ENCODE measurements at regions not wholly inside any gene's neighbourhood (a gene's known extent, or its start where the extent isn't known, plus 50 kb on each side); places are given as distances from the start of the nearest gene placed in this dataset.

DNA sequence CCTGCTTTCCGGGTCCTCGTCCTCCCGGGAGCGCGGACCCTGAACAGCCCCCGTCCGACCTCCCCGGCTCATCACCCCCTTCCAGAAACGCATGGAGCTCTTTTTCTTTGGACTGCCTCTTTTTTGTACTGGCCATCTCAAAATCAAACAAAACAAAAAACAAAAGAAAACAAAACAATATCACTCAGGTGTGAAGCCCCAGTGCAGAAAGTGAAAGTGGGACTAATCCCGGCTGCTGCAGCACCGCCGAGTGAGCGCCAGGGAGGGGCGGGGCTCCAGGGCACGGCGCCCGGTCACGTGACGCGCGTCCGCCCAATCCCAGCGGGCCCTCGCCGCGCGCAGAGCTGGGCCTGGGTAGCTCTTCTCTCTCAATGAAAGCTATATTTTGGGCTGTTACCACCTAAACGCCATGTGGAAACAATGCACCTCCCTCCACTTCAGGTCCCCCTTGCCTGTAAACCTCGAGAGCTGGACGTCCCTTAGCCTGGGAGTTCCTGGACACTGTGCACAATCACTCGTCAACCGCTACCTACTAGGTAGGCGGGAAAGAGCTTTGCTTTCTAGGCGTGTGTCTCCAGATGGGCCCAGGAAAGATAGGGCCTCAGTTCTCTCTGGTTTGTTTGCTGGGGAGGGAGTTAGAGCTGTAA is 93.7 kb upstream of the PRDM1 start:
- Histone ChIP-seq H3K27ac (ENCODE audit: low read depth, low read length) (no peak overlapping the region), H3K4me3 (ENCODE audit: insufficient read depth, low read length, poor library complexity, severe bottlenecking) (peak overlapping the region; percentile 85), H3K4me2 (ENCODE audit: low read depth, low read length, poor library complexity, severe bottlenecking) (peak overlapping the region; percentile 90), H3K79me2 (ENCODE audit: insufficient read depth, low read length) (no peaks in the 10 kb centered on the region), H3K9me3 (ENCODE audit: insufficient read depth, low read length) (no peaks in the 10 kb centered on the region), H3K9ac (ENCODE audit: low read length) (peak overlapping the region; percentile 56), H3F3A (ENCODE audit: insufficient read depth) (no peaks in the 10 kb centered on the region), H3K27me3 (ENCODE audit: low read length) (no peaks in the 10 kb centered on the region), H3K36me3 (ENCODE audit: low read length) (no peaks in the 10 kb centered on the region; the same call in 1 of the 2 replicates), H3K9me2 (replicated peaks; ENCODE audit: insufficient read depth, low read length) (no peaks in the 10 kb centered on the region), H2AFZ (ENCODE audit: low read depth, low read length, severe bottlenecking) (peak overlapping the region; percentile 100), H4K20me1 (ENCODE audit: low read depth, low read length) (no peaks in the 10 kb centered on the region)
- TF ChIP-seq EZH2phosphoT487 (conservative IDR thresholded peaks at IDR 0.05; ENCODE audit: low read length) (no peak), CTCF (IDR thresholded peaks at IDR 0.05; ENCODE audit: insufficient read depth, low read length, poor library complexity, severe bottlenecking) (no peak)

DNA sequence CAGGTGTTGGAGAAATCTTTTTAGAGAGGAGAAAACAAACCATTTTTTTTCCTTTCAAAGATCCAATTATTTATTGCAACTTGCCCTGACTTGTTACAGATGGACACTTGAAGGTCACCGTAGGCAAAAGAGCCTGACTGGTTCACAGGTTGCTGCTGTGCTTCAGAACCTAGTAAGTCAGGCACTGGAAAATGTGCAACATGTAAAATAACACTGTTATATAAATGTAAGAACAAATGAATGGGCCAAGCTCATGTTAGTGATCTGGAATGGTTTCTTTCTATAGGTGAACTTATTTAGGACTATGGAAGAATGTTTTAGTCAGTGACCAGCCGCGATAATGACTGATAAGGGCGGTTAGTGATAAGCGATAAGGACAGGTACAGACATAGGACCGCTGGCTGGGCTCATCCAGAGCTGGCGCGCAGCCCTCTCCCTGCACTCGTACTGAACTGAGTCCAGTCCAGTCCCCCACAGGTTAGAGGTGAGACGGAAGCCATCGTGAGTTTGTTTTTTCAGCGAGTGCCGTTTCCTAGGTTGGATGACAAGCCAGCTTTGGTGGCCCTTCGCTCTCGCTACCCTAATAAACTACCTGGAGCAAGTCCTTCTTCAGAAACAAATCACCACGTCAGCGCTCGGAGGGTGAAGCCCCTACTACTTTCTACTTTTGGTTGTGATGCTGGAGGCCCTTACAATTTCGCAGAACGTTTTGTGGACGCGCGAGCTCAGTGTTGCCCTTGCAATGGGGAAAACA is 94.4 kb upstream of the PRDM1 start:
- Histone ChIP-seq H3K27me3 (ENCODE audit: low read length) (no peaks in the 10 kb centered on the region), H3K79me2 (ENCODE audit: insufficient read depth, low read length) (no peaks in the 10 kb centered on the region), H3K27ac (ENCODE audit: low read depth, low read length) (no peak overlapping the region), H2AFZ (ENCODE audit: low read depth, low read length, severe bottlenecking) (peak overlapping the region; percentile 100), H3K36me3 (ENCODE audit: low read length) (no peaks in the 10 kb centered on the region; the same call in 1 of the 2 replicates), H3K9ac (ENCODE audit: low read length) (peak overlapping the region; percentile 56), H3K9me2 (replicated peaks; ENCODE audit: insufficient read depth, low read length) (no peaks in the 10 kb centered on the region), H3K4me3 (ENCODE audit: insufficient read depth, low read length, poor library complexity, severe bottlenecking) (peak overlapping the region; percentile 85), H3K4me2 (ENCODE audit: low read depth, low read length, poor library complexity, severe bottlenecking) (peak overlapping the region; percentile 90), H3F3A (ENCODE audit: insufficient read depth) (no peaks in the 10 kb centered on the region), H3K9me3 (ENCODE audit: insufficient read depth, low read length) (no peaks in the 10 kb centered on the region), H4K20me1 (ENCODE audit: low read depth, low read length) (no peaks in the 10 kb centered on the region)
- TF ChIP-seq CTCF (IDR thresholded peaks at IDR 0.05; ENCODE audit: insufficient read depth, low read length, poor library complexity, severe bottlenecking) (no peak), EZH2phosphoT487 (conservative IDR thresholded peaks at IDR 0.05; ENCODE audit: low read length) (no peak)

DNA sequence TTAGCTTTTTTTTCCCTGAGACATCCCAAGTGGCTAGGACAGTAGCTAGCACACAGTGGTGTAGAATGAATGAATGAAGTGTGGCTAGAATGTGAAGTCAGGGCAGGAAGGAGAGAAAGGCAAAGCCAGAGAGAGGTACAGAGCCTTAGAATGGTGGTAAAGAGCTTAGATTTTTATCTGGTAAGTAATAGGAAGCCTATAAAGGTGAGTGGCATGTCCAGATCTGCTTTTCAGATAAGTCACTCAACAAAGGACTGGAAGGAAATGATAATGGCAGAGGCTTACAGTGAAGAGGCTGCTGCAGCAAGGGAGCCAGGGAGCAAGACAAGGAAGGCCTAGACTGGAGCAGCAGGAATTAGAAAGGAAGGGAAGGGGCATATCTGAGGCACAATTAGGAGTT is 96.0 kb upstream of the PRDM1 start:
- no peaks in the 10 kb centered on the region; the same call in 1 of the 2 replicates for H3K36me3 ChIP-seq (ENCODE audit: low read length)
- no peaks in the 10 kb centered on the region for H3K79me2 ChIP-seq (ENCODE audit: insufficient read depth, low read length)
- no peaks in the 10 kb centered on the region for H3K9me2 ChIP-seq (replicated peaks; ENCODE audit: insufficient read depth, low read length)
- H3K4me3 ChIP-seq (ENCODE audit: insufficient read depth, low read length, poor library complexity, severe bottlenecking) = no peak overlapping the region
- no peaks in the 10 kb centered on the region for H3K27me3 ChIP-seq (ENCODE audit: low read length)
- no peaks in the 10 kb centered on the region for H3K9me3 ChIP-seq (ENCODE audit: insufficient read depth, low read length)
- H3K27ac ChIP-seq (ENCODE audit: low read depth, low read length) = no peak overlapping the region
- no peaks in the 10 kb centered on the region for H4K20me1 ChIP-seq (ENCODE audit: low read depth, low read length)
- H3K9ac ChIP-seq (ENCODE audit: low read length) = no peak overlapping the region
- no peaks in the 10 kb centered on the region for H3F3A ChIP-seq (ENCODE audit: insufficient read depth)
- TF ChIP-seq CTCF (IDR thresholded peaks at IDR 0.05; ENCODE audit: insufficient read depth, low read length, poor library complexity, severe bottlenecking) = no peak
- no peak for TF ChIP-seq EZH2phosphoT487 (conservative IDR thresholded peaks at IDR 0.05; ENCODE audit: low read length)
- H3K4me2 ChIP-seq (ENCODE audit: low read depth, low read length, poor library complexity, severe bottlenecking) = no peak overlapping the region
- no peak overlapping the region for H2AFZ ChIP-seq (ENCODE audit: low read depth, low read length, severe bottlenecking)
